Chondrocyte (in vitro differentiated cells): ENCODE measurements at regions not wholly inside any gene's neighbourhood (a gene's known extent, or its start where the extent isn't known, plus 50 kb on each side); places are given as distances from the start of the nearest gene placed in this dataset.

Source experiments
- DNase-seq: peaks from one replicate; pipeline ENCODE4 v3.0.0; 2021; ENCODE audit warnings: mixed read lengths, low spot score
- H3K27ac Mint-ChIP-seq: one replicate; pipeline ENCODE4 v1.8.0; 2021; ENCODE audit warnings: mild to moderate bottlenecking, moderate library complexity, mixed read lengths; ENCODE audit not compliant: unreplicated experiment
- H3K27me3 Mint-ChIP-seq: 2 replicates; pipeline ENCODE4 v1.8.0; 2021; ENCODE audit warnings: low read depth, mixed read lengths
- H3K36me3 Mint-ChIP-seq: 2 replicates; pipeline ENCODE4 v1.8.0; 2021; ENCODE audit warnings: low read depth, mixed read lengths
- H3K4me1 Mint-ChIP-seq: 2 replicates; pipeline ENCODE4 v1.8.0; 2021; ENCODE audit warnings: low read depth, mild to moderate bottlenecking, mixed read lengths
- H3K4me3 Mint-ChIP-seq: one replicate; pipeline ENCODE4 v1.8.0; 2021; ENCODE audit warnings: mild to moderate bottlenecking, moderate library complexity, mixed read lengths; ENCODE audit not compliant: unreplicated experiment
- H3K9me3 Mint-ChIP-seq: 2 replicates; pipeline ENCODE4 v1.8.0; 2021; ENCODE audit warnings: low read depth, mixed read lengths
- TF ChIP-seq, protein P1 (sequence below): fragments of 200-600 bp; sonication (generic); IDR thresholded peaks from 2 replicates; pipeline ENCODE4 v1.5.0; 2021; ENCODE audit warnings: antibody characterized with exemption, mild to moderate bottlenecking, moderate library complexity

DNA sequence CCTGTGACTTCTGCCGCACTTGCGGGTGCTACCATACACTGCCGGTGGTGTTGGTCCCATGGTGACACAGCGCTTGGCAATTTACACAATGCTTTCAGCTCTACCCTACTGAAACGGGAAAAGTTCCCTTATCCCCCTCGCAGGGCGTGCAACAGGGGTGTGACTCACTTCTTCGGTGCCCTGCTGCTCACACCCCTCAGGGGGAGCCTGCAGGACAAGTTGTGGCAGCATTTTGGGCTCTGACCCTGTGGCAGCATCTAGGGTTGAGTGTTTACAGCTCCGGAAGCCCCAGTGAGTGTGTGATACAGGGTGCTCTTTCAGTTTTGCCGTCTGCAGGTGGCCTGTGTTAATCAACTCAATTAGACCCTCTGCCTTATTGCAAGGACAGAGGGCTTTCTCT, 324.7 kb upstream of the RGMA start:
- DNase-seq: no peak
- Mint-ChIP-seq H3K36me3 (no peaks in the 10 kb centered on the region), H3K4me1 (no peaks in the 10 kb centered on the region), H3K4me3 (no peak overlapping the region), H3K9me3 (no peaks in the 10 kb centered on the region), H3K27ac (no peak overlapping the region), H3K27me3 (peaks cover 9% of the 10 kb centered on the region)
- TF ChIP-seq, protein P1, sequence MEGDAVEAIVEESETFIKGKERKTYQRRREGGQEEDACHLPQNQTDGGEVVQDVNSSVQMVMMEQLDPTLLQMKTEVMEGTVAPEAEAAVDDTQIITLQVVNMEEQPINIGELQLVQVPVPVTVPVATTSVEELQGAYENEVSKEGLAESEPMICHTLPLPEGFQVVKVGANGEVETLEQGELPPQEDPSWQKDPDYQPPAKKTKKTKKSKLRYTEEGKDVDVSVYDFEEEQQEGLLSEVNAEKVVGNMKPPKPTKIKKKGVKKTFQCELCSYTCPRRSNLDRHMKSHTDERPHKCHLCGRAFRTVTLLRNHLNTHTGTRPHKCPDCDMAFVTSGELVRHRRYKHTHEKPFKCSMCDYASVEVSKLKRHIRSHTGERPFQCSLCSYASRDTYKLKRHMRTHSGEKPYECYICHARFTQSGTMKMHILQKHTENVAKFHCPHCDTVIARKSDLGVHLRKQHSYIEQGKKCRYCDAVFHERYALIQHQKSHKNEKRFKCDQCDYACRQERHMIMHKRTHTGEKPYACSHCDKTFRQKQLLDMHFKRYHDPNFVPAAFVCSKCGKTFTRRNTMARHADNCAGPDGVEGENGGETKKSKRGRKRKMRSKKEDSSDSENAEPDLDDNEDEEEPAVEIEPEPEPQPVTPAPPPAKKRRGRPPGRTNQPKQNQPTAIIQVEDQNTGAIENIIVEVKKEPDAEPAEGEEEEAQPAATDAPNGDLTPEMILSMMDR: no peak

DNA sequence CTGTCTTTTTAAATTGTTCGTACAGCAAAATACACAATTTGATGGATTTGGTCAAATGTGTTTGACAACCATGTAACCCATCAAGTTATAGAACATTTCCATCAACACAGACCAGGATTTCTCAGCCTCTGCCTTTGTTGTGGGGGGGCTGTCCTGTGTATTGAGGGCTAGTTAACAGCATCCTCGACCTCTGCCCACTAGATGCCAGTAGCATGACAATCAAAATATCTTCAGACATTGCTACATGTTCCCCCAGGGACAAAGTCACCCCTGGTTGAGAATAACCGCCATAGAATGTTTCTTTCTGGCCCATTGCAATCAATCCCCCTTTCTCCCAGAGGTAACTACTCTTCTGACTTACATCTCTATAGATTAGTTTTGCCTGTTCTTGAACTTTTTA, 310.1 kb upstream of the RGMA start:
- H3K4me1 Mint-ChIP-seq: no peaks in the 10 kb centered on the region
- peaks cover 20% of the 10 kb centered on the region for H3K9me3 Mint-ChIP-seq
- TF ChIP-seq, protein P1: peak; percentile 15
- H3K27me3 Mint-ChIP-seq: peaks cover 5% of the 10 kb centered on the region
- no peak overlapping the region for H3K4me3 Mint-ChIP-seq
- H3K36me3 Mint-ChIP-seq: peaks cover 3% of the 10 kb centered on the region
- H3K27ac Mint-ChIP-seq: no peak overlapping the region
- no peak for DNase-seq

DNA sequence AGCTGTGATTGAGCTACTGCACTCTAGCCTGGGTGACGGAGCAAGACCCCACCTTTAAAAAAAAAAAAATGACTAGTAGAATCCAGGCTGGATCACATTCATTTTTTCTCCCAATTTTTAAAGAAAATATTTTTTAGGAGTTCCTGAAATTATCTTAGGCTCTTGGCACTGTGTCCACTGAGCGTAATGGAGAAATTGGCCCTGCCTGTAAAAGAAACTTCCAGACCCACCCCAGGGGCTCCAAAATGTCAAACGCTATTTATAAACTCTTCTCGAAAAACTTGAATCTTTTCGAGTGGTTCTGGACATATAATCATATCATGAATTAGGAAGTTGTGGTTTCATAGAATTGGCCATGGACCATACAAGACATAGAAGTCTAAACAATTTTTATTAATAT, 300.2 kb upstream of the RGMA start:
- H3K9me3 Mint-ChIP-seq: peaks cover 8% of the 10 kb centered on the region
- no peak overlapping the region for H3K27ac Mint-ChIP-seq
- H3K4me1 Mint-ChIP-seq: no peaks in the 10 kb centered on the region
- DNase-seq: no peak
- peaks cover 2% of the 10 kb centered on the region for H3K36me3 Mint-ChIP-seq
- no peak overlapping the region for H3K4me3 Mint-ChIP-seq
- peaks cover 4% of the 10 kb centered on the region for H3K27me3 Mint-ChIP-seq
- TF ChIP-seq, protein P1: no peak

DNA sequence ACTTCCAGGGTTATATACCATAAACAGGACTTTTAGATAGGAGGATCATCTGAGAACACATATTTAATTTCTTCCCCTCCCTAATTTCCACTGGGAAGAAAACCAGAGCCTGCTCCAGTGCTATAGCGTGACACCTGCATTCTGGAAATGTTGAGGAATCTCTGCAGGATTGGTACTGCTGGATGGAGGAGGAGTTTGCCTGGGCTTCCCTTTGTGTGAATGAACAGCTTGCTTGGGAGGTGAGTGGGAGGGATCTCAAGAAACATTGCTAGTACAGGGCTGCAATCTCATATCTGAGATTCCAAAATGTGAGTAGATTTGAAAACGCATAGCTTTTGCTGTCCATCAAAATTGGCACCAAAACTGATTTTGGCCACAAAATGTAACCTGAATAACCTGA, 295.9 kb upstream of the RGMA start:
- Mint-ChIP-seq H3K9me3 (no peaks in the 10 kb centered on the region), H3K4me1 (no peaks in the 10 kb centered on the region), H3K36me3 (no peaks in the 10 kb centered on the region), H3K27me3 (peaks cover 12% of the 10 kb centered on the region), H3K27ac (no peak overlapping the region), H3K4me3 (no peak overlapping the region)
- TF ChIP-seq, protein P1: no peak
- no peak for DNase-seq

DNA sequence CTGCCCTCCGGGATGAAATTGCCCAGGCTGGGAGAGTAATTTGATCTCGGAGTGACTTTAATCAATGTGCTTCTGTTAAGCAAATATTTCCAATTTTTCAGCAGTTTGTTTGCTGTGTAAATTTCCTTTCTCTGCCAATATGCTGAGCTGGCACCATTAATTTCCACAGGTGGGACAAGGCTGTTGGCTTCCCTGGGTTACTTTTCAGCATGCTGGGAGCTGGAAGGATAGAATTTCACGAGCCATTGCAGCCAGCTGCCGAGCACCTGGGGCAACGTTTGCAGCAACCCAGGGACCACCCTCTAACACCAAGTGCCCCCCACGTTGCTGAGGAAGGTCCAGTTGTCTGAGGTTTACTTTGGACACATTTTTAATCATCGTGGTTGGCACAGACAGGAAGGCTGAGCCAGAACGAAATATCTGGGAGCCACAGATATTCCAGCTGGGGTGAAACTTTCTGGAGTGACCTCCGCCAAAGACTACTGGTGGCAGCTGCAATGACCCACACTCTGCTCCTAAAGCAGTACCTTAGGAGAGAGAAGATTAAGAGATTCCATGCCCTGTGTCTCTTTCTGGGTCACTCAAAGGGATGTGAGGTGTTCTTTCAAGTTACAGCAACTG, 293.3 kb upstream of the RGMA start:
- H3K4me3 Mint-ChIP-seq: no peak overlapping the region

More for the DNA sequence above, 293.3 kb upstream of the RGMA start:
- no peak for DNase-seq
- H3K27ac Mint-ChIP-seq: no peak overlapping the region
- H3K9me3 Mint-ChIP-seq: no peaks in the 10 kb centered on the region
- TF ChIP-seq, protein P1: no peak
- peaks cover 12% of the 10 kb centered on the region for H3K27me3 Mint-ChIP-seq
- H3K36me3 Mint-ChIP-seq: no peaks in the 10 kb centered on the region
- no peaks in the 10 kb centered on the region for H3K4me1 Mint-ChIP-seq
